ENCODE measurements at regions not wholly inside any gene's neighbourhood (a gene's known extent, or its start where the extent isn't known, plus 50 kb on each side); places are given as distances from the start of the nearest gene placed in this dataset.

- no peak for DNase-seq
Observed at GRCh38 chr6:97594844-97595243, 311.8 kb upstream of the MMS22L start.

GRCh38 chr6:97621111-97621510, 338.1 kb upstream of the MMS22L start:
- DNase-seq = no peak

GRCh38 chr6:97626671-97627441, 343.8 kb upstream of the MMS22L start:
- peak; percentile 40 for DNase-seq

GRCh38 chr6:97629180-97629579, 346.2 kb upstream of the MMS22L start:
- no peak for DNase-seq

- no peak for DNase-seq
Observed at GRCh38 chr6:97630604-97631003, 347.6 kb upstream of the MMS22L start.

- no peak for DNase-seq
Observed at GRCh38 chr6:97632341-97632740, 349.3 kb upstream of the MMS22L start.

GRCh38 chr6:97639702-97640101, 356.7 kb upstream of the MMS22L start:
- DNase-seq = no peak

- no peak for DNase-seq
Observed at GRCh38 chr6:97644353-97644752, 361.3 kb upstream of the MMS22L start.

GRCh38 chr6:97645757-97646156, 362.7 kb upstream of the MMS22L start:
- no peak for DNase-seq

GRCh38 chr6:97653076-97653475, 370.1 kb upstream of the MMS22L start:
- DNase-seq = no peak

GRCh38 chr6:97653517-97653916, 370.5 kb upstream of the MMS22L start:
- no peak for DNase-seq

GRCh38 chr6:97654674-97655073, 371.7 kb upstream of the MMS22L start:
- no peak for DNase-seq

GRCh38 chr6:97656236-97656635, 373.2 kb upstream of the MMS22L start:
- DNase-seq = no peak

- no peak for DNase-seq
Observed at GRCh38 chr6:97656706-97657350, 373.8 kb upstream of the MMS22L start.

- no peak for DNase-seq
Observed at GRCh38 chr6:97658090-97658489, 375.1 kb upstream of the MMS22L start.

GRCh38 chr6:97663252-97663651, 380.2 kb upstream of the MMS22L start:
- no peak for DNase-seq

GRCh38 chr6:97665446-97665845, 382.4 kb upstream of the MMS22L start:
- no peak for DNase-seq

GRCh38 chr6:97666889-97667288, 383.9 kb upstream of the MMS22L start:
- no peak for DNase-seq

- no peak for DNase-seq
Observed at GRCh38 chr6:97668716-97669115, 385.7 kb upstream of the MMS22L start.

- DNase-seq = peak; percentile 47
Observed at GRCh38 chr6:97669191-97670031, 386.4 kb upstream of the MMS22L start.

- no peak for DNase-seq
Observed at GRCh38 chr6:97674802-97675201, 391.8 kb upstream of the MMS22L start.

GRCh38 chr6:97677626-97678025, 394.6 kb upstream of the MMS22L start:
- no peak for DNase-seq

GRCh38 chr6:97687916-97688315, 404.9 kb upstream of the MMS22L start:
- no peak for DNase-seq

Measured in right forelimb (tissue), 1 donor.